ENCODE measurements at regions not wholly inside any gene's neighbourhood (a gene's known extent, or its start where the extent isn't known, plus 50 kb on each side); places are given as distances from the start of the nearest gene placed in this dataset.

DNA sequence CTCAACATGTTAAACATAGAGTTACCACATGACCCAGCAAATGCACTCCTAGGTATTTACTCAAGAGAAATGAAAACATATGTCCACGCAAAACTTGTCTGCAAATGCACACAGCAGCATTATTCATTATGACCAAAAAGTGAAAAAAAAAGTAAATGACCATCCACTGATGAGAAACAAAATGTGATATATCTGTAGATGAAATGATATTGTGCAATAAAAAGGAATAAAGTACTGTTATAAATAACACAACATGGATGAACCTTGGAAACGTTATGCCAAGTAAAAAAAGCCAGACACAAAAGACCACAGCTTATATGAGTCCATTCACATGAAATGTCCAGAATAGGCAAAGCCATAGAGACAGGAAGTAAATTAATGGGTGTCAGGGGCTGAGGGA, 61.4 kb upstream of the SKAP2 start:
- H3K36me3 ChIP-seq (ENCODE audit: control insufficient read depth in 1 of 2, insufficient read depth in 2 of 2, low read length in 2 of 2), result no peaks in the 10 kb centered on the region
- no peak overlapping the region for H3K27ac ChIP-seq (ENCODE audit: low read depth, low read length)
- ChIA-PET CTCF (no interaction called here), POLR2A (no interaction called here), RAD21 (ENCODE audit: low non-redundant PET in 1 of 2, low total read pairs in 2 of 2, uncharacterized antibody in 2 of 2, unreplicated experiment in 2 of 2) (no interaction called here)
- intact Hi-C loops (cut with micrococcal nuclease), result no loop called here
- no peaks in the 10 kb centered on the region for H3K27me3 ChIP-seq (ENCODE audit: insufficient read depth, low read length)
- H3K9me3 ChIP-seq (ENCODE audit: control insufficient read depth in 1 of 2, insufficient read depth in 1 of 2, low read depth in 1 of 2, low read length in 2 of 2), result no peaks in the 10 kb centered on the region
- no peak overlapping the region for H2AFZ ChIP-seq (ENCODE audit: low read depth, low read length, poor library complexity, severe bottlenecking)
- H3K4me3 ChIP-seq (replicated peaks in 1 of 2; ENCODE audit: low read depth in 1 of 2, low read length in 2 of 2), result no peak overlapping the region
- DNase-seq (ENCODE audit: low read depth, low spot score), result no peak
- H3K9ac ChIP-seq (ENCODE audit: low read length), result no peak overlapping the region
- H4K20me1 ChIP-seq (ENCODE audit: insufficient read depth), result no peaks in the 10 kb centered on the region
- no TSS peak for BruUV-seq (replicated peaks)
- ATAC-seq, result no peak
- H3K9me2 ChIP-seq (ENCODE audit: insufficient read depth), result no peaks in the 10 kb centered on the region
- H3K4me1 ChIP-seq (ENCODE audit: control insufficient read depth in 1 of 2, insufficient read depth in 2 of 2, low read length in 2 of 2), result no peaks in the 10 kb centered on the region
- no peaks in the 10 kb centered on the region for H3K79me2 ChIP-seq (ENCODE audit: insufficient read depth, low read length)
- TF ChIP-seq, protein P1, sequence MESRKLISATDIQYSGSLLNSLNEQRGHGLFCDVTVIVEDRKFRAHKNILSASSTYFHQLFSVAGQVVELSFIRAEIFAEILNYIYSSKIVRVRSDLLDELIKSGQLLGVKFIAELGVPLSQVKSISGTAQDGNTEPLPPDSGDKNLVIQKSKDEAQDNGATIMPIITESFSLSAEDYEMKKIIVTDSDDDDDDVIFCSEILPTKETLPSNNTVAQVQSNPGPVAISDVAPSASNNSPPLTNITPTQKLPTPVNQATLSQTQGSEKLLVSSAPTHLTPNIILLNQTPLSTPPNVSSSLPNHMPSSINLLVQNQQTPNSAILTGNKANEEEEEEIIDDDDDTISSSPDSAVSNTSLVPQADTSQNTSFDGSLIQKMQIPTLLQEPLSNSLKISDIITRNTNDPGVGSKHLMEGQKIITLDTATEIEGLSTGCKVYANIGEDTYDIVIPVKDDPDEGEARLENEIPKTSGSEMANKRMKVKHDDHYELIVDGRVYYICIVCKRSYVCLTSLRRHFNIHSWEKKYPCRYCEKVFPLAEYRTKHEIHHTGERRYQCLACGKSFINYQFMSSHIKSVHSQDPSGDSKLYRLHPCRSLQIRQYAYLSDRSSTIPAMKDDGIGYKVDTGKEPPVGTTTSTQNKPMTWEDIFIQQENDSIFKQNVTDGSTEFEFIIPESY (IDR thresholded peaks at IDR 0.05; ENCODE audit: extremely low read depth, insufficient replicate concordance, low read length), result no peak
- TF ChIP-seq SIN3A (IDR thresholded peaks at IDR 0.05; ENCODE audit: low read depth) (no peak), EZH2phosphoT487 (IDR thresholded peaks at IDR 0.05; ENCODE audit: borderline replicate concordance) (no peak), ATF3 (IDR thresholded peaks at IDR 0.05) (no peak), EZH2 (IDR thresholded peaks at IDR 0.05) (no peak), POLR2A (IDR thresholded peaks at IDR 0.05; ENCODE audit: borderline replicate concordance, extremely low read depth, insufficient read depth, insufficient read length) (no peak), ZNF274 (IDR thresholded peaks at IDR 0.05; ENCODE audit: low read depth, low read length) (no peak), POLR2AphosphoS5 (IDR thresholded peaks at IDR 0.05; ENCODE audit: low read depth, low read length) (no peak), JUND (IDR thresholded peaks at IDR 0.05) (no peak), CBX3 (IDR thresholded peaks at IDR 0.05; ENCODE audit: low read depth) (no peak), SP1 (IDR thresholded peaks at IDR 0.05; ENCODE audit: low read depth) (no peak), ZFX (IDR thresholded peaks at IDR 0.05) (no peak), YY1 (IDR thresholded peaks at IDR 0.05; ENCODE audit: extremely low read depth, insufficient replicate concordance, low read depth, low read length) (no peak), TCF7L2 (IDR thresholded peaks at IDR 0.05; ENCODE audit: borderline replicate concordance, extremely low read depth, insufficient read depth, insufficient read length) (no peak)
- TF ChIP-seq, protein P2, sequence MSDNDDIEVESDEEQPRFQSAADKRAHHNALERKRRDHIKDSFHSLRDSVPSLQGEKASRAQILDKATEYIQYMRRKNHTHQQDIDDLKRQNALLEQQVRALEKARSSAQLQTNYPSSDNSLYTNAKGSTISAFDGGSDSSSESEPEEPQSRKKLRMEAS (IDR thresholded peaks at IDR 0.05), result no peak
- no peak overlapping the region for H3K4me2 ChIP-seq (ENCODE audit: low read length)

All from HCT116 (cell line).